ENCODE measurements at regions not wholly inside any gene's neighbourhood (a gene's known extent, or its start where the extent isn't known, plus 50 kb on each side); places are given as distances from the start of the nearest gene placed in this dataset.

DNA sequence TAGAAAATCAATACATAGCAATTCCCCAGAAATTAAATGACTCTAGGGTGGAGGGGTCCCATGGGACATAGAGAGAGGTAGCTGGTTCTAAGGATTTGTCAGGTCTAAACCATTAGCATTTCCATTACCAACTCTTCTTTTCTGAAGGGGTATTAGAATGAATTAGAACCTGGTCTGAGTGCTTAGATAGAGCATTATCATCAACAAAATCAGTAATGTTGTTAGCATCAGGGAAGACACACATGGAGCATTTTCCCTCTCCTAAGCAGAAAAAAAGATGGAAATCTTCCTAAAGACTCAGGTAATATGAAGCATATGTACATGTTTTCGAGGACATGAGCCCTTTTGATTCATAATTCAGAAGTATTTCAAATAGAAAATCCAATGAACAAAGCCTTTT is 984.4 kb upstream of the NCAM2 start (continued):
- TF ChIP-seq ZNF274 (IDR thresholded peaks at IDR 0.05; ENCODE audit: low read depth, low read length) (no peak), EZH2phosphoT487 (IDR thresholded peaks at IDR 0.05; ENCODE audit: borderline replicate concordance) (no peak)

DNA sequence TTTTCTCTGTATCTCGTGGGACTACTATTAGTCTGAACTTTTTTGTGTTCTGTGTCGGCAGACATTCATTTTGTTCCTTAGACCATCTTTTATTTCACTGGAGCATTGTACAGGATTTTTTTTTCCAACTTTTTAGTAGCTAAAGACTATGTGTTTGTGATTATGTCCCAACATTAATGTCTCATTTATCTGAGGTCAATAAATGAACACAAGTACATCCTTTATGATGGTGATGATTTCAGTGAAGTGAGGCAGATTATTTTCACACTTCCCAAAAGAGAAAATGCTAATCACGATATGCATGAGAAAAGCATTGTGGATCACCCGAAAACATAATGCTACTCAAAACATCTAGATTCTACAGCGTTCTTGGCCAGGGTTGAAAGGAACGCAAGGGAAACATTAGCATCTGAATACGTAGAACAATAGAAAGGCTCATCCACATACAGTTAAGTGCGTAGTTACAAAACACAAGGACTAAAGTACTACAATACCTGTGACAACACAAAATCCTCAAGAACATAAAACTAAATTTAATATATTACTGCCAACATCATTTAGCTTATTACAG is 981.7 kb upstream of the NCAM2 start:
- no peaks in the 10 kb centered on the region for H3K9me2 ChIP-seq (ENCODE audit: insufficient read depth)
- H3K4me1 ChIP-seq (ENCODE audit: control insufficient read depth in 1 of 2, insufficient read depth in 2 of 2, low read length in 2 of 2), result no peaks in the 10 kb centered on the region
- ChIA-PET POLR2A (no interaction called here), RAD21 (ENCODE audit: low non-redundant PET in 1 of 2, low total read pairs in 2 of 2, uncharacterized antibody in 2 of 2, unreplicated experiment in 2 of 2) (no interaction called here), CTCF (no interaction called here)
- no peak overlapping the region for H3K27ac ChIP-seq (ENCODE audit: low read depth, low read length)
- no peak overlapping the region for H3K4me2 ChIP-seq (ENCODE audit: low read length)
- DNase-seq (ENCODE audit: low read depth, low spot score), result no peak
- peaks cover 7 to 22% of the 10 kb centered on the region in 2 experiments; a peak in 2 of 4 replicates for H3K9me3 ChIP-seq (ENCODE audit: control insufficient read depth in 1 of 2, insufficient read depth in 1 of 2, low read depth in 1 of 2, low read length in 2 of 2)
- no TSS peak for BruUV-seq (replicated peaks)
- H3K36me3 ChIP-seq (ENCODE audit: control insufficient read depth in 1 of 2, insufficient read depth in 2 of 2, low read length in 2 of 2), result no peaks in the 10 kb centered on the region
- ATAC-seq, result no peak
- H2AFZ ChIP-seq (ENCODE audit: low read depth, low read length, poor library complexity, severe bottlenecking), result no peak overlapping the region
- no peak overlapping the region for H3K9ac ChIP-seq (ENCODE audit: low read length)
- no peaks in the 10 kb centered on the region for H4K20me1 ChIP-seq (ENCODE audit: insufficient read depth)
- no peaks in the 10 kb centered on the region for H3K27me3 ChIP-seq (ENCODE audit: insufficient read depth, low read length)
- intact Hi-C loops (cut with micrococcal nuclease), result no loop called here
- no peaks in the 10 kb centered on the region for H3K79me2 ChIP-seq (ENCODE audit: insufficient read depth, low read length)
- no peak overlapping the region for H3K4me3 ChIP-seq (replicated peaks in 1 of 2; ENCODE audit: low read depth in 1 of 2, low read length in 2 of 2)
- TF ChIP-seq CEBPB (IDR thresholded peaks at IDR 0.05; ENCODE audit: low read depth), result no peak
- no peak for TF ChIP-seq ELF1 (IDR thresholded peaks at IDR 0.05; ENCODE audit: borderline replicate concordance, low read depth)
- no peak for TF ChIP-seq EZH2phosphoT487 (IDR thresholded peaks at IDR 0.05; ENCODE audit: borderline replicate concordance)
- TF ChIP-seq ZNF274 (IDR thresholded peaks at IDR 0.05; ENCODE audit: low read depth, low read length), result no peak
- TF ChIP-seq RAD21 (IDR thresholded peaks at IDR 0.05; ENCODE audit: low read depth), result no peak
- TF ChIP-seq TCF7L2 (IDR thresholded peaks at IDR 0.05; ENCODE audit: borderline replicate concordance, extremely low read depth, insufficient read depth, insufficient read length), result no peak
- TF ChIP-seq EGR1 (IDR thresholded peaks at IDR 0.05; ENCODE audit: low read depth), result no peak
- no peak for TF ChIP-seq SP1 (IDR thresholded peaks at IDR 0.05; ENCODE audit: low read depth)
- no peak for TF ChIP-seq YY1 (IDR thresholded peaks at IDR 0.05; ENCODE audit: extremely low read depth, insufficient replicate concordance, low read depth, low read length)
- TF ChIP-seq, protein P1, sequence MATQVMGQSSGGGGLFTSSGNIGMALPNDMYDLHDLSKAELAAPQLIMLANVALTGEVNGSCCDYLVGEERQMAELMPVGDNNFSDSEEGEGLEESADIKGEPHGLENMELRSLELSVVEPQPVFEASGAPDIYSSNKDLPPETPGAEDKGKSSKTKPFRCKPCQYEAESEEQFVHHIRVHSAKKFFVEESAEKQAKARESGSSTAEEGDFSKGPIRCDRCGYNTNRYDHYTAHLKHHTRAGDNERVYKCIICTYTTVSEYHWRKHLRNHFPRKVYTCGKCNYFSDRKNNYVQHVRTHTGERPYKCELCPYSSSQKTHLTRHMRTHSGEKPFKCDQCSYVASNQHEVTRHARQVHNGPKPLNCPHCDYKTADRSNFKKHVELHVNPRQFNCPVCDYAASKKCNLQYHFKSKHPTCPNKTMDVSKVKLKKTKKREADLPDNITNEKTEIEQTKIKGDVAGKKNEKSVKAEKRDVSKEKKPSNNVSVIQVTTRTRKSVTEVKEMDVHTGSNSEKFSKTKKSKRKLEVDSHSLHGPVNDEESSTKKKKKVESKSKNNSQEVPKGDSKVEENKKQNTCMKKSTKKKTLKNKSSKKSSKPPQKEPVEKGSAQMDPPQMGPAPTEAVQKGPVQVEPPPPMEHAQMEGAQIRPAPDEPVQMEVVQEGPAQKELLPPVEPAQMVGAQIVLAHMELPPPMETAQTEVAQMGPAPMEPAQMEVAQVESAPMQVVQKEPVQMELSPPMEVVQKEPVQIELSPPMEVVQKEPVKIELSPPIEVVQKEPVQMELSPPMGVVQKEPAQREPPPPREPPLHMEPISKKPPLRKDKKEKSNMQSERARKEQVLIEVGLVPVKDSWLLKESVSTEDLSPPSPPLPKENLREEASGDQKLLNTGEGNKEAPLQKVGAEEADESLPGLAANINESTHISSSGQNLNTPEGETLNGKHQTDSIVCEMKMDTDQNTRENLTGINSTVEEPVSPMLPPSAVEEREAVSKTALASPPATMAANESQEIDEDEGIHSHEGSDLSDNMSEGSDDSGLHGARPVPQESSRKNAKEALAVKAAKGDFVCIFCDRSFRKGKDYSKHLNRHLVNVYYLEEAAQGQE (IDR thresholded peaks at IDR 0.05; ENCODE audit: low read depth), result no peak
- TF ChIP-seq JUND (IDR thresholded peaks at IDR 0.05), result no peak
- TF ChIP-seq, protein P2, sequence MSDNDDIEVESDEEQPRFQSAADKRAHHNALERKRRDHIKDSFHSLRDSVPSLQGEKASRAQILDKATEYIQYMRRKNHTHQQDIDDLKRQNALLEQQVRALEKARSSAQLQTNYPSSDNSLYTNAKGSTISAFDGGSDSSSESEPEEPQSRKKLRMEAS (IDR thresholded peaks at IDR 0.05), result no peak
- TF ChIP-seq, protein P3, sequence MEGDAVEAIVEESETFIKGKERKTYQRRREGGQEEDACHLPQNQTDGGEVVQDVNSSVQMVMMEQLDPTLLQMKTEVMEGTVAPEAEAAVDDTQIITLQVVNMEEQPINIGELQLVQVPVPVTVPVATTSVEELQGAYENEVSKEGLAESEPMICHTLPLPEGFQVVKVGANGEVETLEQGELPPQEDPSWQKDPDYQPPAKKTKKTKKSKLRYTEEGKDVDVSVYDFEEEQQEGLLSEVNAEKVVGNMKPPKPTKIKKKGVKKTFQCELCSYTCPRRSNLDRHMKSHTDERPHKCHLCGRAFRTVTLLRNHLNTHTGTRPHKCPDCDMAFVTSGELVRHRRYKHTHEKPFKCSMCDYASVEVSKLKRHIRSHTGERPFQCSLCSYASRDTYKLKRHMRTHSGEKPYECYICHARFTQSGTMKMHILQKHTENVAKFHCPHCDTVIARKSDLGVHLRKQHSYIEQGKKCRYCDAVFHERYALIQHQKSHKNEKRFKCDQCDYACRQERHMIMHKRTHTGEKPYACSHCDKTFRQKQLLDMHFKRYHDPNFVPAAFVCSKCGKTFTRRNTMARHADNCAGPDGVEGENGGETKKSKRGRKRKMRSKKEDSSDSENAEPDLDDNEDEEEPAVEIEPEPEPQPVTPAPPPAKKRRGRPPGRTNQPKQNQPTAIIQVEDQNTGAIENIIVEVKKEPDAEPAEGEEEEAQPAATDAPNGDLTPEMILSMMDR (IDR thresholded peaks at IDR 0.05 in 2 of 3, conservative IDR thresholded peaks at IDR 0.05 in 1 of 3; ENCODE audit: borderline replicate concordance in 1 of 3, insufficient read depth in 1 of 3, low read depth in 2 of 3, low read length in 2 of 3), result no peak
- TF ChIP-seq, protein P4, sequence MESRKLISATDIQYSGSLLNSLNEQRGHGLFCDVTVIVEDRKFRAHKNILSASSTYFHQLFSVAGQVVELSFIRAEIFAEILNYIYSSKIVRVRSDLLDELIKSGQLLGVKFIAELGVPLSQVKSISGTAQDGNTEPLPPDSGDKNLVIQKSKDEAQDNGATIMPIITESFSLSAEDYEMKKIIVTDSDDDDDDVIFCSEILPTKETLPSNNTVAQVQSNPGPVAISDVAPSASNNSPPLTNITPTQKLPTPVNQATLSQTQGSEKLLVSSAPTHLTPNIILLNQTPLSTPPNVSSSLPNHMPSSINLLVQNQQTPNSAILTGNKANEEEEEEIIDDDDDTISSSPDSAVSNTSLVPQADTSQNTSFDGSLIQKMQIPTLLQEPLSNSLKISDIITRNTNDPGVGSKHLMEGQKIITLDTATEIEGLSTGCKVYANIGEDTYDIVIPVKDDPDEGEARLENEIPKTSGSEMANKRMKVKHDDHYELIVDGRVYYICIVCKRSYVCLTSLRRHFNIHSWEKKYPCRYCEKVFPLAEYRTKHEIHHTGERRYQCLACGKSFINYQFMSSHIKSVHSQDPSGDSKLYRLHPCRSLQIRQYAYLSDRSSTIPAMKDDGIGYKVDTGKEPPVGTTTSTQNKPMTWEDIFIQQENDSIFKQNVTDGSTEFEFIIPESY (IDR thresholded peaks at IDR 0.05; ENCODE audit: extremely low read depth, insufficient replicate concordance, low read length), result no peak
- TF ChIP-seq SIN3A (IDR thresholded peaks at IDR 0.05; ENCODE audit: low read depth), result no peak
- no peak for TF ChIP-seq EZH2 (IDR thresholded peaks at IDR 0.05)
- no peak for TF ChIP-seq POLR2AphosphoS5 (IDR thresholded peaks at IDR 0.05; ENCODE audit: low read depth, low read length)
- TF ChIP-seq ZFX (IDR thresholded peaks at IDR 0.05), result no peak
- no peak for TF ChIP-seq POLR2A (IDR thresholded peaks at IDR 0.05; ENCODE audit: borderline replicate concordance, extremely low read depth, insufficient read depth, insufficient read length)

All from HCT116 (cell line).